HG03159 (cell line): ENCODE measurements at regions not wholly inside any gene's neighbourhood (a gene's known extent, or its start where the extent isn't known, plus 50 kb on each side); places are given as distances from the start of the nearest gene placed in this dataset.
"Not testable (repeated sequence)": the region's sequence is repeated elsewhere in the genome, so short reads cannot be mapped to it uniquely, and the experiment has no call there.

Source experiments
- ATAC-seq: cut with Tn5 transposase; IDR thresholded peaks from one replicate; pipeline ENCODE4 v1.9.1; 2021; ENCODE audit warnings: mild to moderate bottlenecking, moderate library complexity; ENCODE audit not compliant: unreplicated experiment

DNA sequence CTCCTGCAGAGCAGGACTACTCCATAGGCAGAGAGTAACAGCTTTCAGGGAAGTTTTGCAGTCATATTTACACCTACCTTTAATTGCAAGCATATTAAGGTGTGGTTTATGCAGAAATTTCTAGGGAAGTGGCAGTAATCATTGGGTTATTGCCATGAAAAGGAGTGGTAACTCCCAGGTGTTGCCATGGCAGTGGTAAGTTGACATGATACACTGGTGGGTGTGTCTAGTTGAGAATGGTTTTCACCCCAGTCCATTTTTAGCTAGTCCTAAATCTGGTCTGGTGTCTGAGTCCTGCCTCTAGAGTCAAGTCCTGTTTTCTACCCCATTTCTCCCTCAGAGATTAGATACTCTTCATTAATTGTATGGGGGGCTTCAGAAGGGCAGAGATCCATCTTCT, 128.4 kb upstream of the GMNC start:
- no peak for ATAC-seq

DNA sequence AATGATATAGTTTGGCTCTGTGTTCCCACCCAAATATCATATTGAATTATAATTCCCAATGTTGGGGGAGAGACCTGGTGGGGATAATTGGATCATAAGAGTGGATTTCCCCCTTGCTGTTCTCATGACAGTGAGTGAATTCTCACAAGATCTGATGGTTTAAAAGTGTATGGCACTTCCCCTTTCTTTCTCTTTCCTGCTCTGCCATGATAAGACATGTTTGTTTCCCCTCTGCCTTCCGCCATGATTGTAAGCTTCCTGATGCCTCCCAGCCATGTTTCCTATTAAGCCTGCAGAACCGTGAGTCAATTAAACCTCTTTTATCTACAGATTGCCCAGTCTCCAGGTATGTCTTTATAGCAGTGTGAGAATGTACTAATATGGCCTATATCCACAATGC, 126.7 kb upstream of the GMNC start:
- no peak for ATAC-seq

DNA sequence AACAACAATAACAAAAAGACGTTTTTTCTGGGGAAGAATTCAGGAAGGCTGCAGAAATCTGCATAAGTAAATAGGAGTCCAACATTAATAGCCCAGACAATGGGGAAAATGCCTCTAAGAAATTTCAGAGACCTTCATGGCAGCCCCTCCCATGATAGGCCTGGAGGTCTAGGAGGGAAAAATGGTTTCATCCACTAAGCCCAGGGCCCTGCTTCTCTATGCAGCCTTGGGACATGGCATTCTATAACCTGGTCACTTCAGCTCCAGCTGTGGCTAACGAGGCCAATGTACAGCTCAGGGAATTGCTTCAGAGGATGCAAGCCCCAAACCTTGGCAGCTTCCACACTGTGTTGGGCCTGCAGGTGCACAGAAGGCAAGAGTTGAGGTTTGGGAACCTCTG, 125.6 kb upstream of the GMNC start:
- ATAC-seq: no peak

DNA sequence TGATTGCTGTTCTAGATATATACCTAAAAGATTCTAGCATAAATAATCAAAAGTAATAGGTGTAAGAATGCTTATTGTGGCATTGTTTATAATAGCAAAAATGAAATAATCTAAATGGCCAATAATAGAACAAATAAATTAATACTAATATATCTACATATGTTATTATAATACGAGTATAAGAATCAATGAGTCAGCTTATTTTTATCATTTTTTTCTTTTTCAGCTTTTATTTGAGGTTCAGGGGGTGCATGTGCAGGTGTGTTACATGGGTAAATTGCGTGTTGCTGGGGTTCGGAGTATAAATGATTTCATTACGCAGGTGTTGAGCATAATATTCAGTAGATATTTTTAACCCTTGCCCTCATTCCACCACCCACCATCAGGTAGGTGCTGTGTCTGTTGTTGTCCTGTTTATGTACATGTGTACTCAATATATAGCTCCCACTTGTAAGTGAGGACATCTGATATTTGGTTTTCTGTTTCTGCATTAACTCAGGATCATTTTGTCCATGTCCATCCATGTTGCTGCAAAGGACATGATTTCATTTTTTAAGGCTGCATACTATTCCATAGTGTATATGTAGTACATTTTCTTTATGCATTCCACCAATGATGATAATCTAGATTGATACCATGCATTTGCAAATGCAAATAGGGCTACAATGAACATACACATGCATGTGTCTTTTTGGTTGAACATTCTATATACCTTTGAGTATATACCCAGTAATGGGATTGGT, 122.2 kb upstream of the GMNC start:
- no peak for ATAC-seq

DNA sequence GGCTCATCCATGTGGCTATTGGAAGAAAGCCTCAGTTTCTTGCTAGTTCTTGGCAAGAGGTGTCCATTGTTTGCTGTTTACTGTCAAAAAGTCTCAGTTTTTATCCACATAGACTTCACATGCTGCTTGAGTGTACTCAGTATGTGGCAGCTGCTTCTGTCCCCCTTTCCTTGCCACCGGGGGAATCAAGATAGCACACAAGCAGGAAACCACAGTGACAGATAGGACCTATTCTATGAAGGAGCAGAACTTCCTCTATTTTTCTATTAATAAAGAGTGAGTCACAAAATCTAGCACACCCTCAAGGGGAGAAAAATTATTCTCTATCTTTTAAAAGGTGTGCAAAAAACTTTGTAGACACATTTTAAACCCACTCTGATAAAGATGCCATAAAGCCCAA, 121.4 kb upstream of the GMNC start:
- peak; percentile 80 for ATAC-seq

DNA sequence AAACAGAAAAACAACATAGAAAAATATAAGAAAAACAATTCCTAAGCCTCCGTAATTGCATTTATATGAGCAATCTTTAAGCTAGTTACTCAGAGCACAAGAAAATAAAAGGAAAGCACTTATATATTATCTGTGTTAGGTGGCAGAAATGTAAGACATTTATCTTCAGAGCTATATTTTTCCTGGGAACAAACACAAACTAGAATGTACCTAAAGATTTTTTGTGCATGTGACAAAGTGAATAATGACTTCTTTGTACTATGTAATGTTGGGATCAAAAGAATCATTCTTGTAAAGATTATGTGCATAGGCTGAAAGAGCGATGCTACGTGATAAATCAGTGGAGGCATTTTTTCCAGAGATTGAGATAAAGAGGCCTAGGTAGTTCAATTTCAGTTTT, 111.3 kb upstream of the GMNC start:
- ATAC-seq: no peak

DNA sequence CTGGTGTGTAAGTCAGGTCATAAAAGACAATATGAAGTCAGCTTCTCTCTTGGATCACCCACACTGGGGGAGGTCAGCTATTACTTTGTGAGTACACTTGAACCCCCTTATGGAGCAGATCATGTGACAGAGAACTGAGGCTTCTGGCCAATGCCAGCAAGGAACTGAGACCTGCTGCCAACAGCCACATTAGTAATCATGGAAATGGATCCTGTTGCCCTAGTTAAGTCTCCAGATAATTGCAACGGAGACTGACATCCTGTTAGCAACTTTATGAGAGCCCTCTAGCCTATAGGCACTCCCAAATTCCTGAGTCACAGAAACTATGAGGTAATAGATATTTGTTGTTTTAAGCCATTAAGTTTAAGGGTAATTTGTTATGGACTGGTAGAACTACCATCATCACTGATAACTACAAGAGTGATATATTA, 110.4 kb upstream of the GMNC start:
- ATAC-seq: no peak

DNA sequence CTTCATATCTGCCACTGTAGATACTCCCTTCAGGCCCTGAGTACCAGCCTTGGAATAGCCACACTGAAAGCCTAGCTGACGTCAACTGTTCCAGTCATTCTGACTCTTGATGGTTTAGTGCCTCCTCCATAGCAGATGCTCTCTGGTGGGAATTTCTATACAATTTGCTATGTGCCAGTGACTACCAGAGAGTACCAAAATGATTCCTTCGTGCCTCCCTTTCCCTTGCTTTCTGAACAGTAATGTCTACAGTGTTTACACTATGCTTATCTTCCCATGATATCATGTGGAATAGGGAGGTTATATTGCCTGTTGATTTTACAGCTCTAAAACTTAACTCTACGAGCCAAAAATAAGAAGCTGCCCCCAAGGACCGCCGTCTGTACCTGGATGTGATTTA, 109.7 kb upstream of the GMNC start:
- no peak for ATAC-seq

DNA sequence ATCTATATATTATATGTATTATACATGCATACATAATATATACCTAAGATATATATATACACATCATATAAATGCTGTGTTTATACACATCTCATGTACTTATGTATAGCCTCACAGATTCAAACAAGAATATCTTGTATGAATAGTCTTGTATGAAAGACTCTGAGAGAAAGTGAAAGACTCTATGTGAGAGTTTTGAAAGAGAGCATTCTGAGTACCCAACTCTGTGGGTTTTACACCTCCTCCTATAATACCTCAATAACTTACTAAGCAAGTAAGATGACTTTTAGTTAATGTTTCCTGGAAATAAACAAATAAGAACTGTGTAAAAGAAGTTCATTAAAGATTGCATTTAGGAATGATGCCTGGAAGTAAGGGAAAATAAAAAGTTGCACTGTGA, 108.1 kb upstream of the GMNC start:
- no peak for ATAC-seq

DNA sequence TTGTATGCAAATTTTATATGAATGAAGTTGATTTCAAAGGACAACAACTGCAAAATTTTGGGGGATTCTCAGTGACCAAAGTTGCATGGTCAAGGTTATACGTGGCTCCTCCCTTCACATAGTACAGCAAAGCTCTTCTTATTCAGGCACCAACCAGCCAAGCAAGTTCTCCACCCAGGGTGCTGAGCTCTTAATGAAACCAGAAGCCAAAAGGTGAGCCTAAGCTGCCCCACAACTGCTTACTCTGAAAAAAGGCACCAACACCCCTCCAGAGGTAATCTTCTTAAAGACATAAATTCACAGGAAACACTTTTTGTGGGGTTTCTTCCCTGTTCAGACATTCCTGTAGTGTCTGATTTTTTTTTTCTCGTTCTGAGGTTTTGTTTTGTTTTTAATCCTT, 106.1 kb upstream of the GMNC start:
- ATAC-seq: no peak

DNA sequence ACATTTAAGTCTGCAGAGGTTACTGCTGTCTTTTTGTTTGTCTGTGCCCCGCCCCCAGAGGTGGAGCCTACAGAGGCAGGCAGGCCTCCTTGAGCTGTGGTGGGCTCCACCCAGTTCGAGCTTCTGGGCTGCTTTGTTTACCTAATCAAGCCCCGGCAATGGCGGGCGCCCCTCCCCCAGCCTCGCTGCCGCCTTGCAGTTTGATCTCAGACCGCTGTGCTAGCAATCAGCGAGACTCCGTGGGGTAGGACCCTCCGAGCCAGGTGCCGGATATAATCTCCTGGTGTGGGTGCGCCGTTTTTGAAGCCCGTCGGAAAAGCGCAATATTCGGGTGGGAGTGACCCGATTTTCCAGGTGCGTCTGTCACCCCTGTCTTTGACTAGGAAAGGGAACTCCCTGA, 102.4 kb upstream of the GMNC start:
- ATAC-seq: not testable (repeated sequence)

DNA sequence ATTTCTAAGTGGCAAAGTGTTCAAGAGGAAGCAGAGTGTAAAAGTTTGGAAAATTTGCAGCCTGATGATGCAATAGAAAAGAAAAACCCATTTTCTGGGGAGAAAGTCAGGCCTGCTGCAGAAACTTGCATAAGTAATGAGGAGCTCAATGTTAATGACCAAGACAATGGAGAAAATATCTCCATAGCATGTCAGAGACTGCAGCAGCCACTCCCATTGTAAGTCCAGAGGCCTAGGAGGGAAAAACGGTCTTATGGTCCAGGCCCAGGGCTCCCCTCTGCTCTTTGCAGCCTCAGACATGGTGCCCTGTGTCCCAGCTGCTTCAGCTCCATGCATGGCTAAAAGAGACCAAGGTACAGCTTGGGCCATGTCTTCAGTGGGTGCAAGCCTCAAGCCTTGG, 96.6 kb upstream of the GMNC start:
- ATAC-seq: no peak

DNA sequence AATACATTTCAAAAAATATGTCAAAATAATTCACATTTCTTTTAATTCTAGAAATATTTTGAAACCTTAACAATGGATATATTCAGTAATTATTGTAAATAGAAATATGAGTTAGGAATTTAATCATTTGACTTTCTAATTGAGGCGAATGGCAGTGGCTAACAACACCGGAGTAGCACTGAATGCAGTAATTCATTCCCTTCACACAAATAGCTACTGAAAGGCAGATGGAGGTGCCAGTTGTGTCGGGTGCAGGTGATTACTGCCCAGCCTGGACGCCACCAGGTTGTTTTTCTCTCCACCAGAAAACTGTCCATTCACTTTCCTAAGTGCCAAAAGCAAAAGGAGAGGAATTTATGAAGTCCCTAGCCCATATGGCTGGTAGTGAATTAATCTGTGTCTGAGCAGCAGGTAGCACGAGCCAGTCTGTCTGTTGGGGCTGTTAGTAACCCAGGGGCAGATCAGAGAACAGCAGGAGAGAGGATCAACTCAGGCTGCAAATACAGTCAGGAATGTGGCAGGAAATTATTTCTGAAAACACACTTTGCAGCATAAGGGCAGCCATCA, 79.3 kb upstream of the GMNC start:
- ATAC-seq: no peak

DNA sequence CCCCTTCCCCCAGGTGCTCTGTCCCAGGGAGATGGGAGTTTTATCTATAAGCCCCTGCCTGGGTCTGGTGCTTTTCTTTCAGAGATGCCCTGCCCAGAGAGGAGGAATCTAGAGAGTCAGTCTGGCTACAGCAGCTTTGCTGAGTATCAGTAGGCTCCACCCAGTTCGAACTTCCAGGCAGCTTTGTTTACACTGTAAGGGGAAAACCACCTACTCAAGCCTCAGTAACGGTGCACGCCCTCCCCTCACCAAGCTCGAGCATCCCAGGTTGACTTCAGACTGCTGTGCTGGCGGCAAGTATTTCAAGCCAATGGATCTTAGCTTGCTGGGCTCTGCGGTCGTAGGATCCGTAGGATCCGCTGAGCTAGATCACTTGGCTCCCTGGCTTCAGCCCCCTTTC, 72.1 kb upstream of the GMNC start:
- not testable (repeated sequence) for ATAC-seq

DNA sequence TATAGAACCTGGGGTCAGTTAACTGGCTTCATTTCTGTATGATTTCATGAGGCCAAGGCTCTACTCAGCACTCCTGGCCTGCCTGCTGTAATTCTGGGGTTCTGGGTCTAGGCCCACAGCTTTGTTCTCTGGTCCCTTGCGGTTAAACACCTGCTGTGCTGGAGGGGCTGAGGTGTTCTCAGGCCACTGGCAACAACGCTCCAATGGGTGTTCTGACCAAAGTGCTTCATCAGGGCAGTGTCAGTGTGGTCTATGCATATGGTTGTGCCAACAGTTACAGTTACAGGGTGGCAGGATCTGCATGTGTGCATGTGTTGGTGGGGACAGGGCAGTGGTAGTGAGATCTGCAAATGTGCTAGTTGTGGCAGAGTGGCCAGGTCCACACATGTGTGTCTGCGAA, 64.1 kb upstream of the GMNC start:
- no peak for ATAC-seq

DNA sequence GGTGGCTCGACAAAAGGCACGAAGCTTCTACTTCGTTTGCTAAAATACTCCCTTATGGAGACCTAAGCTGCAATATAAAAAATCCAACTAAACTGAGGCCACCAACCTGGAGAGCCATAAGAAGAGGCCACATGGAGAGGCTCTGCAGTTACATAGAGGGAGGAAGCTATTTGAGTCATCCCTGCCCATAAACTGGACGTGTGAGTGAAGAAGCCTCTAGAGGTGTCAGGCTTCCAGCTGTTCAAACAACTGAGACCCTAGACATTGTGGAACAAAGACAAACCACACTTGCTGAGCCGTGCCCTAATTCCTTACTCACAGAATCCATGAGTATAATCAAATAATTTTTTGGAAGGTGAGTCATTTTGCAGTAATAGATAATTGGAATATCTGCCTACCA, 50.2 kb upstream of the GMNC start:
- no peak for ATAC-seq
